ENCODE measurements at regions not wholly inside any gene's neighbourhood (a gene's known extent, or its start where the extent isn't known, plus 50 kb on each side); places are given as distances from the start of the nearest gene placed in this dataset.

DNA sequence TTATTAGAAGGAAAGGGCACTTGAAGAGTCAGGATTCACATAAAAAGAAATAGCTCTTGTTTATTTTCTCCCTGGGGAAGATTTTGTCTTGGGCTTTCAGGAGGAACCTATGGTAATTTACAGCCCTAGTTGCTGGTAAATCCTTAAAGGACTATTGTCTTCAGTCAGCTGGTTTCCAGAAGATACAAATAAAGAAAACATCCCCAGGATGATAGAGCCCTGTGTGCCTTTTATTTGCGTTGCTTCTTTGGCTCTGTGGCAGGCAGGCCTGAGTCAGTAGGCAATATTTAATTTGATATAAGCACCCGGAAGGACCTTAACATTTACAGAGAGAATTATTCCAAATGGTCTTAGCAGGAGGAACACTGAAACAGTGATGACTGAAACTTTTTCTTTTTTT lies 131.0 kb upstream of the SLC34A2 start:
- no peak for FAIRE-seq
- no peak for TF ChIP-seq POLR2A (IDR thresholded peaks at IDR 0.05; ENCODE audit: low read depth, low read length)
- TF ChIP-seq POLR2AphosphoS5 (IDR thresholded peaks at IDR 0.05; ENCODE audit: low read depth, low read length), result no peak
- TF ChIP-seq TAF1 (IDR thresholded peaks at IDR 0.05; ENCODE audit: low read depth, low read length), result no peak
- no peak for TF ChIP-seq POU2F2 (IDR thresholded peaks at IDR 0.05; ENCODE audit: low read depth, low read length)
- no peak for TF ChIP-seq SPI1 (IDR thresholded peaks at IDR 0.05; ENCODE audit: low read depth, low read length)
- TF ChIP-seq PAX5 (IDR thresholded peaks at IDR 0.05; ENCODE audit: insufficient read depth, low read length, severe bottlenecking), result no peak
- DNase-seq (ENCODE audit: insufficient read length, low spot score), result no peak

GRCh38 chr4:25525896-25526295 lies 129.8 kb upstream of the SLC34A2 start:
- DNase-seq (ENCODE audit: insufficient read length, low spot score) (no peak), FAIRE-seq (no peak)
- no peak for TF ChIP-seq SPI1 (IDR thresholded peaks at IDR 0.05; ENCODE audit: low read depth, low read length)
- TF ChIP-seq POU2F2 (IDR thresholded peaks at IDR 0.05; ENCODE audit: low read depth, low read length), result no peak
- TF ChIP-seq PAX5 (IDR thresholded peaks at IDR 0.05; ENCODE audit: insufficient read depth, low read length, severe bottlenecking), result no peak
- TF ChIP-seq POLR2A (IDR thresholded peaks at IDR 0.05; ENCODE audit: low read depth, low read length), result no peak
- no peak for TF ChIP-seq POLR2AphosphoS5 (IDR thresholded peaks at IDR 0.05; ENCODE audit: low read depth, low read length)
- TF ChIP-seq TAF1 (IDR thresholded peaks at IDR 0.05; ENCODE audit: low read depth, low read length), result no peak

GRCh38 chr4:25527034-25527433 lies 128.6 kb upstream of the SLC34A2 start:
- DNase-seq (ENCODE audit: insufficient read length, low spot score) (no peak), FAIRE-seq (no peak)
- TF ChIP-seq TAF1 (IDR thresholded peaks at IDR 0.05; ENCODE audit: low read depth, low read length) (no peak), POU2F2 (IDR thresholded peaks at IDR 0.05; ENCODE audit: low read depth, low read length) (no peak), PAX5 (IDR thresholded peaks at IDR 0.05; ENCODE audit: insufficient read depth, low read length, severe bottlenecking) (no peak), POLR2AphosphoS5 (IDR thresholded peaks at IDR 0.05; ENCODE audit: low read depth, low read length) (no peak)

- TF ChIP-seq POU2F2 (IDR thresholded peaks at IDR 0.05; ENCODE audit: low read depth, low read length), result no peak
- TF ChIP-seq POLR2A (IDR thresholded peaks at IDR 0.05; ENCODE audit: low read depth, low read length), result no peak
- no peak for TF ChIP-seq SPI1 (IDR thresholded peaks at IDR 0.05; ENCODE audit: low read depth, low read length)
- no peak for TF ChIP-seq PAX5 (IDR thresholded peaks at IDR 0.05; ENCODE audit: insufficient read depth, low read length, severe bottlenecking)
- TF ChIP-seq TAF1 (IDR thresholded peaks at IDR 0.05; ENCODE audit: low read depth, low read length), result no peak
- no peak for TF ChIP-seq POLR2AphosphoS5 (IDR thresholded peaks at IDR 0.05; ENCODE audit: low read depth, low read length)
- no peak for FAIRE-seq
Observed at GRCh38 chr4:25528391-25528790, 127.3 kb upstream of the SLC34A2 start.

GRCh38 chr4:25531272-25531671 lies 124.4 kb upstream of the SLC34A2 start:
- FAIRE-seq, result no peak
- no peak for DNase-seq (ENCODE audit: insufficient read length, low spot score)
- TF ChIP-seq POU2F2 (IDR thresholded peaks at IDR 0.05; ENCODE audit: low read depth, low read length) (no peak), POLR2AphosphoS5 (IDR thresholded peaks at IDR 0.05; ENCODE audit: low read depth, low read length) (no peak), POLR2A (IDR thresholded peaks at IDR 0.05; ENCODE audit: low read depth, low read length) (no peak), TAF1 (IDR thresholded peaks at IDR 0.05; ENCODE audit: low read depth, low read length) (no peak), PAX5 (IDR thresholded peaks at IDR 0.05; ENCODE audit: insufficient read depth, low read length, severe bottlenecking) (no peak), SPI1 (IDR thresholded peaks at IDR 0.05; ENCODE audit: low read depth, low read length) (no peak)

More at GRCh38 chr4:25528391-25528790, 127.3 kb upstream of the SLC34A2 start:
- no peak for DNase-seq (ENCODE audit: insufficient read length, low spot score)

DNA sequence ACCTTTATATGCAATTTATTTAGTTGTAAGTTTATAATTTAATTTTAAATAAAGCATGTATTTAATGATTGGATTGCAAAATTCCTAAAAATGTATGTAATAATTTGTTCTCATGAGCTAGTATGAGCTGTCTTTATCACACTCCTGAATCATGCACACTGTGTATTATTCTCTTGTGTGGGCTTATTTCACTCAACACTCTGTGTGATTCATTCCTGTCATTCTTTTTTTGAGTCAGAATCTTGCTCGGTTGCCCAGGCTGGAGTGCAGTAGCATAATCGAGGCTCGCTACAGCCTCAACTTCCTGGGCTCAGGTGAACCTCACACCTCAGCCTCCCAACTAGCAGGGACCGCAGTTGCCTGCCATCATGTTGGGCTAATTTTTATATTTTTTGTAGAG lies 123.1 kb upstream of the SLC34A2 start:
- TF ChIP-seq PAX5 (IDR thresholded peaks at IDR 0.05; ENCODE audit: insufficient read depth, low read length, severe bottlenecking) (no peak), POU2F2 (IDR thresholded peaks at IDR 0.05; ENCODE audit: low read depth, low read length) (no peak), TAF1 (IDR thresholded peaks at IDR 0.05; ENCODE audit: low read depth, low read length) (no peak), SPI1 (IDR thresholded peaks at IDR 0.05; ENCODE audit: low read depth, low read length) (no peak), POLR2AphosphoS5 (IDR thresholded peaks at IDR 0.05; ENCODE audit: low read depth, low read length) (no peak), POLR2A (IDR thresholded peaks at IDR 0.05; ENCODE audit: low read depth, low read length) (no peak)
- FAIRE-seq, result no peak
- no peak for DNase-seq (ENCODE audit: insufficient read length, low spot score)

DNA sequence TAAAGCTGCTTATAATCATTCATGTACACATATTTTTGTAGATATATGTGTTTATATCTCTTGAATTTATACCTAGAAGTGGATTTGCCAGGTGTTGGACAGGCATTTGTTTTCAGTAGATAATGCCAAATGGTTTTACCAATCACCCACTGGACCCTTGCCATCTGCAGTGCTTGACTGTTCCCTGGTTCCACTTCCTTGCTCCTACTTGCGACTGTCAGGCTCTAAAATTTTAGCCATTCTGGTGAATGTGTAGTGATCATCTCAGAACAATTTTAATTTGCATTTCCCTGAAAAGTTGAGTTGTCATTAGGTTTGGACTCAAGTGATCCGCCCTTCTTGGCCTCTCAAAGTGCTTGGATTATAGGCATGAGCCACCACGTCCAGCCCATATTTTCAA lies 122.4 kb upstream of the SLC34A2 start:
- no peak for FAIRE-seq
- DNase-seq (ENCODE audit: insufficient read length, low spot score), result no peak
- TF ChIP-seq POLR2A (IDR thresholded peaks at IDR 0.05; ENCODE audit: low read depth, low read length) (no peak), SPI1 (IDR thresholded peaks at IDR 0.05; ENCODE audit: low read depth, low read length) (no peak), PAX5 (IDR thresholded peaks at IDR 0.05; ENCODE audit: insufficient read depth, low read length, severe bottlenecking) (no peak), POU2F2 (IDR thresholded peaks at IDR 0.05; ENCODE audit: low read depth, low read length) (no peak), TAF1 (IDR thresholded peaks at IDR 0.05; ENCODE audit: low read depth, low read length) (no peak), POLR2AphosphoS5 (IDR thresholded peaks at IDR 0.05; ENCODE audit: low read depth, low read length) (no peak)

DNA sequence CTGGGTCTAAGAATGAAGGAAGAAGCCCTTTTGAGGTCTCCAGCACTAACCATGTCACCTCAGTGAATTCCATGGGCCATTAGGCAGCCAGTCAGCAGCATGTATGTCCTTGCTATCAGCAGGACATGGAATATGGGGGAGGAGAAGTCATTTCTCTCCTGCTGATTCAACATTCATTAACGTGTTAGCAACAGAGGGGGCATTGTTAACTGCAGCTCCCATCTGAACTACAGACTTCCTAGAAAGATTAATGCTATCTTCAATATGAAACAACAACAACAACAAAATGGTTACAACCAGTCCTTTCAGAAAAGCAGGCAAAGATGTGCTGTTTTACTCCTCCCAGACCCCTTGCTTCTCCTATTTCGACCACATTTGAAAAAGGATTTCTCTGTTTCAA lies 120.4 kb upstream of the SLC34A2 start:
- TF ChIP-seq POLR2A (IDR thresholded peaks at IDR 0.05; ENCODE audit: low read depth, low read length) (no peak), TAF1 (IDR thresholded peaks at IDR 0.05; ENCODE audit: low read depth, low read length) (no peak), POU2F2 (IDR thresholded peaks at IDR 0.05; ENCODE audit: low read depth, low read length) (no peak), SPI1 (IDR thresholded peaks at IDR 0.05; ENCODE audit: low read depth, low read length) (no peak), PAX5 (IDR thresholded peaks at IDR 0.05; ENCODE audit: insufficient read depth, low read length, severe bottlenecking) (no peak)
- no peak for DNase-seq (ENCODE audit: insufficient read length, low spot score)
- no peak for FAIRE-seq

DNA sequence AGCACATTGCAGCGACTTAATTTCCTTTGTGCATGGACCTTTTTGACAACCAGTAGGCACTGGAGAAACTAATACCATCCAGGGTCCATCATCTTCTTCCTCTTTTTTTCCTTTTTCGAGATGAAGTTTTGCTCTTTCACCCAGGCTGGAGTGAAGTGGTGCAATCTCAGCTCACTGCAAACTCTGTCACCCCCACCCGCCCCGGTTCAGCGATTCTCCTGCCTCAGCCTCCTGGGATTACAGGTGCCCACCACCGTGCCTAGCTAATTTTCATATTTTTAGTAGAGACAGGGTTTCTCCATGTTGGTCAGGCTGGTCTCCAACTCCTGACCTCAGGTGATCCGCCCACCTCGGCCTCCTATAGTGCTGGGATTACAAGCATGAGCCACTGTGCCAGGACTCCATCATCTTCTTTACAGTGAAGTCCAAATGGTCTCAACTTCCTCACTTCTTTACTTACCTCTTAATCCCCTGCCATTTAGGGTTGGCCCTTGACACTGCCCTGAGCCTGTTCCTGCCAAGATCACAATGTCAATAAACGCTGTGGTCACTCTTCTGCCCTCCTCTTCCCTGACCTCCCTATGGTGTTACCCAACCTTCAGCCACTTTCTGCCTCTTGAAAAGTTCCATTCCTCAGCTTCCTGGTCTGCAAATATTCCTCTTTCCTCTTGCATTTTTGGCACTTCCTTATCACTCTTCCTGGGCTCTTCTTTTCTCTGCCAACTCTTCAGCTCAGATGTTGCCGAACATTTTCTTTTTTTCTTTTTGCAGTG lies 119.8 kb upstream of the SLC34A2 start:
- DNase-seq (ENCODE audit: insufficient read length, low spot score) (no peak), FAIRE-seq (no peak)
- no peak for TF ChIP-seq POU2F2 (IDR thresholded peaks at IDR 0.05; ENCODE audit: low read depth, low read length)
- TF ChIP-seq PAX5 (IDR thresholded peaks at IDR 0.05; ENCODE audit: insufficient read depth, low read length, severe bottlenecking), result no peak
- TF ChIP-seq TAF1 (IDR thresholded peaks at IDR 0.05; ENCODE audit: low read depth, low read length), result no peak
- no peak for TF ChIP-seq POLR2A (IDR thresholded peaks at IDR 0.05; ENCODE audit: low read depth, low read length)
- TF ChIP-seq POLR2AphosphoS5 (IDR thresholded peaks at IDR 0.05; ENCODE audit: low read depth, low read length), result no peak
- no peak for TF ChIP-seq SPI1 (IDR thresholded peaks at IDR 0.05; ENCODE audit: low read depth, low read length)

All from GM12891 (cell line).